ENCODE measurements at regions not wholly inside any gene's neighbourhood (a gene's known extent, or its start where the extent isn't known, plus 50 kb on each side); places are given as distances from the start of the nearest gene placed in this dataset.

- DNase-seq (ENCODE audit: low read depth in 1 of 2, low spot score in 1 of 2): no peak
- Histone ChIP-seq H3K4me3 (replicated peaks; ENCODE audit: insufficient read depth, low read length) (no peak overlapping the region), H3K27me3 (ENCODE audit: insufficient read depth, poor library complexity, severe bottlenecking) (no peaks in the 10 kb centered on the region), H3K27ac (replicated peaks) (no peak overlapping the region)
- TF ChIP-seq GABPA (IDR thresholded peaks at IDR 0.05; ENCODE audit: low read depth) (no peak), REST (IDR thresholded peaks at IDR 0.05; ENCODE audit: insufficient replicate concordance, low read depth) (no peak), POLR2AphosphoS5 (IDR thresholded peaks at IDR 0.05; ENCODE audit: low read depth) (no peak), SPI1 (IDR thresholded peaks at IDR 0.05; ENCODE audit: borderline replicate concordance, low read depth) (no peak)
- TF ChIP-seq, protein P1, sequence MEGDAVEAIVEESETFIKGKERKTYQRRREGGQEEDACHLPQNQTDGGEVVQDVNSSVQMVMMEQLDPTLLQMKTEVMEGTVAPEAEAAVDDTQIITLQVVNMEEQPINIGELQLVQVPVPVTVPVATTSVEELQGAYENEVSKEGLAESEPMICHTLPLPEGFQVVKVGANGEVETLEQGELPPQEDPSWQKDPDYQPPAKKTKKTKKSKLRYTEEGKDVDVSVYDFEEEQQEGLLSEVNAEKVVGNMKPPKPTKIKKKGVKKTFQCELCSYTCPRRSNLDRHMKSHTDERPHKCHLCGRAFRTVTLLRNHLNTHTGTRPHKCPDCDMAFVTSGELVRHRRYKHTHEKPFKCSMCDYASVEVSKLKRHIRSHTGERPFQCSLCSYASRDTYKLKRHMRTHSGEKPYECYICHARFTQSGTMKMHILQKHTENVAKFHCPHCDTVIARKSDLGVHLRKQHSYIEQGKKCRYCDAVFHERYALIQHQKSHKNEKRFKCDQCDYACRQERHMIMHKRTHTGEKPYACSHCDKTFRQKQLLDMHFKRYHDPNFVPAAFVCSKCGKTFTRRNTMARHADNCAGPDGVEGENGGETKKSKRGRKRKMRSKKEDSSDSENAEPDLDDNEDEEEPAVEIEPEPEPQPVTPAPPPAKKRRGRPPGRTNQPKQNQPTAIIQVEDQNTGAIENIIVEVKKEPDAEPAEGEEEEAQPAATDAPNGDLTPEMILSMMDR (IDR thresholded peaks at IDR 0.05; ENCODE audit: insufficient read depth, low read length): no peak
Measured at GRCh38 chr2:40964509-40965250, 512.8 kb upstream of the SLC8A1 start.

GRCh38 chr2:40967451-40967850, 515.6 kb upstream of the SLC8A1 start:
- DNase-seq (ENCODE audit: low read depth in 1 of 2, low spot score in 1 of 2): no peak
- H3K4me3 ChIP-seq (replicated peaks; ENCODE audit: insufficient read depth, low read length): no peak overlapping the region

DNA sequence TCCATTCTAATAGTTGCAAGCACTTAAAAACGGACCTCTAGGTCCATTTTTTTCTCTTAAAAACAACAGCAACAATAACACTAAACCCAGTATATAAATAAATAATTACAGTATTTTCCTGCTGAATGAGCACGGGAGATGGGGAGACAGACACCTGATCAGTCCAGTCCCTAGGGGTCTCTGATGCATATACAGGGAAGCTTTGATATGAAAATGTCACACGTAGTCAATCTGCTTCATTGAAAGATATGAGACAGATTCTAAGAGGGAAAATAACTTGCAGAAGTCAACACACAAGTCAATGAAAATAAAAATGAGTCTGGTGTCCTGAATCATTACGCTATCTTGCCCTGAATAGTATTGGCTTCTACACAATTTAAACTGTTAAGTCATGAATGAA, 523.3 kb upstream of the SLC8A1 start:
- Histone ChIP-seq H3K27ac (replicated peaks) (no peak overlapping the region), H3K27me3 (ENCODE audit: insufficient read depth, poor library complexity, severe bottlenecking) (no peaks in the 10 kb centered on the region), H3K4me3 (replicated peaks; ENCODE audit: insufficient read depth, low read length) (no peak overlapping the region)
- no peak for TF ChIP-seq POLR2AphosphoS5 (IDR thresholded peaks at IDR 0.05; ENCODE audit: low read depth)
- TF ChIP-seq, protein P1 (IDR thresholded peaks at IDR 0.05; ENCODE audit: insufficient read depth, low read length): no peak
- TF ChIP-seq GABPA (IDR thresholded peaks at IDR 0.05; ENCODE audit: low read depth): no peak
- TF ChIP-seq REST (IDR thresholded peaks at IDR 0.05; ENCODE audit: insufficient replicate concordance, low read depth): no peak
- no peak for TF ChIP-seq SPI1 (IDR thresholded peaks at IDR 0.05; ENCODE audit: borderline replicate concordance, low read depth)
- no peak for DNase-seq (ENCODE audit: low read depth in 1 of 2, low spot score in 1 of 2)

More at GRCh38 chr2:40967451-40967850, 515.6 kb upstream of the SLC8A1 start:
- TF ChIP-seq, protein P1 (IDR thresholded peaks at IDR 0.05; ENCODE audit: insufficient read depth, low read length): no peak
- TF ChIP-seq POLR2AphosphoS5 (IDR thresholded peaks at IDR 0.05; ENCODE audit: low read depth) (no peak), REST (IDR thresholded peaks at IDR 0.05; ENCODE audit: insufficient replicate concordance, low read depth) (no peak), GABPA (IDR thresholded peaks at IDR 0.05; ENCODE audit: low read depth) (no peak), SPI1 (IDR thresholded peaks at IDR 0.05; ENCODE audit: borderline replicate concordance, low read depth) (no peak)
- Histone ChIP-seq H3K27ac (replicated peaks) (no peak overlapping the region), H3K27me3 (ENCODE audit: insufficient read depth, poor library complexity, severe bottlenecking) (no peaks in the 10 kb centered on the region)

Data from HL-60 (cell line).